Body of pancreas (tissue), 4 donors: ENCODE measurements at regions not wholly inside any gene's neighbourhood (a gene's known extent, or its start where the extent isn't known, plus 50 kb on each side); places are given as distances from the start of the nearest gene placed in this dataset.

Experiments used
- POLR2A ChIP-seq, 3 donors: fragments of 450-650 bp; IDR thresholded peaks; one replicate each; pipeline ENCODE4 v1.6.1; 2016; ENCODE audit warnings: antibody characterized with exemption in 3 of 3, mild to moderate bottlenecking in 2 of 3
- TF ChIP-seq, protein P1 (sequence below), 7 experiments: fragments of 450-650 bp in 4 of 7; fragments of 200-600 bp in 3 of 7; sonication (generic) in 3 of 7; IDR thresholded peaks; one replicate each; pipeline ENCODE4 v1.5.1; 2016 to 2019; ENCODE audit warnings: antibody characterized with exemption in 7 of 7

DNA sequence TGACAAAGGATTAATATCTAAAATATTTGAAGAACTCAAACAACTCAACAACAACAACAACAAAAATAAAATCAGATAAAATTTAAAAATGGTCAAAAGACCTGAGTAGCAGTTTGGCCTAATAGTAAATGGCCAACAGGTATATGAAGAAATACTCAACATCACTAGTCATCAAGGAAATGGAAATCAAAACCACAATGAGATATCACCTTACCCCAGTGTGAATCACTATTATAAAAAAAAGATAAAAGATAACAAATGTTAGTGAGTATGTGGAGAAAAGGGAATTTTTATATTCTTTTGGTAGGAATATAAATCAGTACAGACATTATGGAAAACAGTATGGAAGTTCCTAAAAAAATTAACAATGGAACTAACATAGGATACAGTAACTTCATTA is 247.9 kb upstream of the TRPC7 start:
- TF ChIP-seq, protein P1, sequence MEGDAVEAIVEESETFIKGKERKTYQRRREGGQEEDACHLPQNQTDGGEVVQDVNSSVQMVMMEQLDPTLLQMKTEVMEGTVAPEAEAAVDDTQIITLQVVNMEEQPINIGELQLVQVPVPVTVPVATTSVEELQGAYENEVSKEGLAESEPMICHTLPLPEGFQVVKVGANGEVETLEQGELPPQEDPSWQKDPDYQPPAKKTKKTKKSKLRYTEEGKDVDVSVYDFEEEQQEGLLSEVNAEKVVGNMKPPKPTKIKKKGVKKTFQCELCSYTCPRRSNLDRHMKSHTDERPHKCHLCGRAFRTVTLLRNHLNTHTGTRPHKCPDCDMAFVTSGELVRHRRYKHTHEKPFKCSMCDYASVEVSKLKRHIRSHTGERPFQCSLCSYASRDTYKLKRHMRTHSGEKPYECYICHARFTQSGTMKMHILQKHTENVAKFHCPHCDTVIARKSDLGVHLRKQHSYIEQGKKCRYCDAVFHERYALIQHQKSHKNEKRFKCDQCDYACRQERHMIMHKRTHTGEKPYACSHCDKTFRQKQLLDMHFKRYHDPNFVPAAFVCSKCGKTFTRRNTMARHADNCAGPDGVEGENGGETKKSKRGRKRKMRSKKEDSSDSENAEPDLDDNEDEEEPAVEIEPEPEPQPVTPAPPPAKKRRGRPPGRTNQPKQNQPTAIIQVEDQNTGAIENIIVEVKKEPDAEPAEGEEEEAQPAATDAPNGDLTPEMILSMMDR (IDR thresholded peaks at IDR 0.05), result no peak
- TF ChIP-seq POLR2A (IDR thresholded peaks at IDR 0.05), result no peak
